Right lobe of liver (tissue), 6 donors: ENCODE measurements at regions not wholly inside any gene's neighbourhood (a gene's known extent, or its start where the extent isn't known, plus 50 kb on each side); places are given as distances from the start of the nearest gene placed in this dataset.

ENCODE experiments used
- ATAC-seq, 4 donors: fragments of 200-7000 bp; cut with Tn5 transposase; one replicate each; pipeline ENCODE4 v1.9.1; 2020; ENCODE audit warnings: mild to moderate bottlenecking in 4 of 4, moderate library complexity in 4 of 4
- DNase-seq, 3 donors: peaks; one replicate each; pipeline ENCODE4 v3.0.0-alpha.2; 2020
- H3K27ac ChIP-seq, 3 donors: fragments of 200-600 bp; one replicate each; pipeline ENCODE4 v1.8.0; 2022
- H3K27me3 ChIP-seq, 2 donors: fragments of 200-600 bp; one replicate each; pipeline ENCODE4 v1.8.0; 2022
- H3K36me3 ChIP-seq, 4 donors: fragments of 200-600 bp; sonication (generic) in 1 of 4; one replicate each; pipeline versions ENCODE4 v1.5.1 to v1.8.0; 2017 to 2022; ENCODE audit warnings: control low read depth in 1 of 4
- H3K4me1 ChIP-seq, 4 donors: fragments of 200-600 bp; sonication (generic) in 1 of 4; one replicate each; pipeline versions ENCODE4 v1.5.1 to v1.8.0; 2017 to 2022; ENCODE audit warnings: control low read depth in 1 of 4
- H3K4me3 ChIP-seq, 3 donors: fragments of 200-600 bp; one replicate each; pipeline ENCODE4 v1.8.0; 2022
- H3K9me3 ChIP-seq, 4 donors: fragments of 200-600 bp; sonication (generic) in 1 of 4; one replicate each; pipeline versions ENCODE4 v1.5.1 to v1.8.0; 2017 to 2022; ENCODE audit warnings: control low read depth in 1 of 4
- CTCF ChIP-seq, 4 donors: fragments of 200-600 bp in 3 of 4; fragments of 450-650 bp in 1 of 4; IDR thresholded peaks; one replicate each; pipeline versions ENCODE4 v1.5.1 to v1.8.0; 2016 to 2022; ENCODE audit warnings: antibody characterized with exemption in 4 of 4, mild to moderate bottlenecking in 2 of 4
- POLR2A ChIP-seq: fragments of 450-650 bp; IDR thresholded peaks from one replicate; pipeline ENCODE4 v1.6.1; 2017; ENCODE audit warnings: antibody characterized with exemption, mild to moderate bottlenecking
- WGBS: methylation state at CpG from one replicate; pipeline ENCODE4 v1.1.6; 2018; ENCODE audit warnings: low coverage, low lambda C conversion rate; ENCODE audit not compliant: insufficient coverage; ENCODE audit errors: missing lambda C conversion rate; 5-methylcytosine and 5-hydroxymethylcytosine counted together
- intact Hi-C, 2 donors: fragments of 100-400 bp; cut with DNase I; formaldehyde crosslinking; loops; one replicate each; pipeline versions ENCODE4 v1.11.2 to v1.14.1; 2022
- donor health status: DM: no; HTN: yes; CAD: no.
- donor health status: DM: no; HTN: no; CAD: no.
- donor health status: DM: no; HTN: no; CAD: no.
- donor health status: DM: no; HTN: yes; CAD: no.
- donor health status: DM: no; HTN: yes; CAD: no.

GRCh38 chr4:117817301-117817700, 217.0 kb upstream of the NDST3 start:
- ATAC-seq (no peak), DNase-seq (no peak)
- no peaks in the 10 kb centered on the region for H3K4me1 ChIP-seq
- H3K27ac ChIP-seq, result no peak overlapping the region
- H3K9me3 ChIP-seq, result no peaks in the 10 kb centered on the region
- no peaks in the 10 kb centered on the region for H3K36me3 ChIP-seq
- TF ChIP-seq POLR2A (no peak), CTCF (IDR thresholded peaks at IDR 0.05) (no peak)
- intact Hi-C loops, result no loop called here
- H3K27me3 ChIP-seq, result no peaks in the 10 kb centered on the region
- H3K4me3 ChIP-seq, result no peak overlapping the region

GRCh38 chr4:117821834-117822233, 212.5 kb upstream of the NDST3 start:
- WGBS, result 82% methylated on average over 3 of the region's 3 CpGs
- no peaks in the 10 kb centered on the region for H3K36me3 ChIP-seq
- H3K4me1 ChIP-seq, result peaks cover 0 to 5% (median 0%) of the 10 kb centered on the region in 4 donors
- DNase-seq, result no peak
- no peak overlapping the region for H3K27ac ChIP-seq
- no peaks in the 10 kb centered on the region for H3K9me3 ChIP-seq
- no peak overlapping the region for H3K4me3 ChIP-seq
- intact Hi-C loops, result no loop called here
- ATAC-seq, result no peak
- H3K27me3 ChIP-seq, result no peaks in the 10 kb centered on the region
- TF ChIP-seq POLR2A (no peak), CTCF (IDR thresholded peaks at IDR 0.05) (no peak)

- Histone ChIP-seq H3K4me3 (no peak overlapping the region), H3K27me3 (no peaks in the 10 kb centered on the region), H3K36me3 (no peaks in the 10 kb centered on the region), H3K9me3 (no peaks in the 10 kb centered on the region), H3K27ac (no peak overlapping the region), H3K4me1 (peaks cover 0 to 5% (median 0%) of the 10 kb centered on the region in 4 donors)
- intact Hi-C loops, result no loop called here
- 14% methylated on average over 3 of the region's 3 CpGs for WGBS
- ATAC-seq (peak; percentile 54 to 73 (median 67)), DNase-seq (no peak)
- TF ChIP-seq CTCF (IDR thresholded peaks at IDR 0.05) (no peak), POLR2A (no peak)
Observed at GRCh38 chr4:117823388-117823787, 210.9 kb upstream of the NDST3 start.

GRCh38 chr4:117825600-117825999, 208.7 kb upstream of the NDST3 start:
- 45% methylated on average over 1 of the region's 1 CpG for WGBS
- intact Hi-C loops, result no loop called here
- no peak for DNase-seq

More at GRCh38 chr4:117825600-117825999, 208.7 kb upstream of the NDST3 start:
- no peaks in the 10 kb centered on the region for H3K9me3 ChIP-seq
- H3K4me3 ChIP-seq, result no peak overlapping the region
- ATAC-seq, result no peak
- no peak for TF ChIP-seq CTCF (IDR thresholded peaks at IDR 0.05)
- H3K27me3 ChIP-seq, result no peaks in the 10 kb centered on the region
- no peaks in the 10 kb centered on the region for H3K36me3 ChIP-seq
- peaks cover 0 to 5% (median 0%) of the 10 kb centered on the region in 4 donors for H3K4me1 ChIP-seq
- no peak overlapping the region for H3K27ac ChIP-seq
